IPS-NIHi11 (cell line): ENCODE measurements at regions not wholly inside any gene's neighbourhood (a gene's known extent, or its start where the extent isn't known, plus 50 kb on each side); places are given as distances from the start of the nearest gene placed in this dataset.

Experiments
- DNase-seq: peaks from one replicate; pipeline ENCODE4 v3.0.0; 2012; ENCODE audit warnings: mixed read lengths, low spot score

GRCh38 chr5:168019143-168019542, 272.3 kb upstream of the WWC1 start:
- no peak for DNase-seq

GRCh38 chr5:168020542-168021294, 270.7 kb upstream of the WWC1 start:
- DNase-seq: no peak

- no peak for DNase-seq
Observed at GRCh38 chr5:168022446-168023169, 268.8 kb upstream of the WWC1 start.

GRCh38 chr5:168023191-168023590, 268.3 kb upstream of the WWC1 start:
- DNase-seq: peak; percentile 12

- no peak for DNase-seq
Observed at GRCh38 chr5:168024306-168024705, 267.1 kb upstream of the WWC1 start.

- no peak for DNase-seq
Observed at GRCh38 chr5:168027007-168027406, 264.4 kb upstream of the WWC1 start.

- DNase-seq: no peak
Observed at GRCh38 chr5:168030912-168031311, 260.5 kb upstream of the WWC1 start.

- no peak for DNase-seq
Observed at GRCh38 chr5:168031614-168032013, 259.8 kb upstream of the WWC1 start.

- DNase-seq: no peak
Observed at GRCh38 chr5:168039039-168039438, 252.4 kb upstream of the WWC1 start.

GRCh38 chr5:168039566-168040248, 251.7 kb upstream of the WWC1 start:
- no peak for DNase-seq

GRCh38 chr5:168041583-168041982, 249.9 kb upstream of the WWC1 start:
- DNase-seq: no peak

GRCh38 chr5:168042284-168043068, 249.0 kb upstream of the WWC1 start:
- no peak for DNase-seq

- DNase-seq: no peak
Observed at GRCh38 chr5:168046163-168046562, 245.3 kb upstream of the WWC1 start.

- DNase-seq: peak; percentile 80
Observed at GRCh38 chr5:168047043-168047668, 244.3 kb upstream of the WWC1 start.

GRCh38 chr5:168047669-168048111, 243.8 kb upstream of the WWC1 start:
- DNase-seq: peak; percentile 18

- no peak for DNase-seq
Observed at GRCh38 chr5:168048486-168048885, 243.0 kb upstream of the WWC1 start.

- DNase-seq: no peak
Observed at GRCh38 chr5:168052686-168053085, 238.8 kb upstream of the WWC1 start.

- no peak for DNase-seq
Observed at GRCh38 chr5:168054091-168054490, 237.4 kb upstream of the WWC1 start.

- no peak for DNase-seq
Observed at GRCh38 chr5:168055141-168055683, 236.2 kb upstream of the WWC1 start.

GRCh38 chr5:168055961-168056360, 235.5 kb upstream of the WWC1 start:
- DNase-seq: no peak

- DNase-seq: no peak
Observed at GRCh38 chr5:168056499-168057182, 234.8 kb upstream of the WWC1 start.
